Erythroblast (primary cell): ENCODE measurements at regions not wholly inside any gene's neighbourhood (a gene's known extent, or its start where the extent isn't known, plus 50 kb on each side); places are given as distances from the start of the nearest gene placed in this dataset.

Source experiments
- DNase-seq, 2 experiments: peaks; one replicate each; lab custom pipeline; 2025; lab: John Stamatoyannopoulos, UW
- GATA1 ChIP-seq: IDR thresholded peaks from 2 replicates; pipeline ENCODE4 v1.6.1; 2011; ENCODE audit warnings: low read depth, mild to moderate bottlenecking, control low read depth, low read length, moderate library complexity
- POLR2A ChIP-seq: IDR thresholded peaks from 2 replicates; pipeline ENCODE4 v1.6.1; 2011; ENCODE audit warnings: mild to moderate bottlenecking, low read length

GRCh38 chr10:47063858-47064257 lies 152.6 kb downstream of the PTPN20 start:
- no peak for TF ChIP-seq POLR2A
- no peak for TF ChIP-seq GATA1
- no peak for DNase-seq

- no peak for DNase-seq
- TF ChIP-seq POLR2A = no peak
- TF ChIP-seq GATA1 = no peak
Measured at GRCh38 chr10:47065903-47066302, 154.7 kb downstream of the PTPN20 start.

- no peak for TF ChIP-seq POLR2A
- DNase-seq = no peak
Measured at GRCh38 chr10:47067949-47068940, 157.0 kb downstream of the PTPN20 start.

- TF ChIP-seq POLR2A = no peak
- no peak for TF ChIP-seq GATA1
- no peak for DNase-seq
Measured at GRCh38 chr10:47070541-47070940, 159.3 kb downstream of the PTPN20 start.

GRCh38 chr10:47071891-47072290 lies 160.7 kb downstream of the PTPN20 start:
- TF ChIP-seq POLR2A (no peak), GATA1 (no peak)

GRCh38 chr10:47073967-47074366 lies 162.7 kb downstream of the PTPN20 start:
- TF ChIP-seq POLR2A (no peak), GATA1 (no peak)

More at GRCh38 chr10:47071891-47072290, 160.7 kb downstream of the PTPN20 start:
- DNase-seq = no peak

GRCh38 chr10:47076949-47077361 lies 165.7 kb downstream of the PTPN20 start:
- DNase-seq = no peak
- TF ChIP-seq POLR2A = no peak
- TF ChIP-seq GATA1 = no peak

More at GRCh38 chr10:47073967-47074366, 162.7 kb downstream of the PTPN20 start:
- no peak for DNase-seq

- DNase-seq = no peak
- TF ChIP-seq POLR2A (no peak), GATA1 (no peak)
Measured at GRCh38 chr10:47077386-47077785, 166.2 kb downstream of the PTPN20 start.

- no peak for DNase-seq
- TF ChIP-seq POLR2A (no peak), GATA1 (no peak)
Measured at GRCh38 chr10:47077941-47078340, 166.7 kb downstream of the PTPN20 start.

GRCh38 chr10:47078393-47079203 lies 167.4 kb downstream of the PTPN20 start:
- no peak for TF ChIP-seq POLR2A
- TF ChIP-seq GATA1 = no peak
- no peak for DNase-seq

- DNase-seq = no peak
- no peak for TF ChIP-seq POLR2A
- TF ChIP-seq GATA1 = no peak
Measured at GRCh38 chr10:47079204-47079580, 168.0 kb downstream of the PTPN20 start.

- no peak for DNase-seq
- TF ChIP-seq GATA1 (no peak), POLR2A (no peak)
Measured at GRCh38 chr10:47081264-47081663, 170.0 kb downstream of the PTPN20 start.

- DNase-seq = no peak
- no peak for TF ChIP-seq GATA1
- no peak for TF ChIP-seq POLR2A
Measured at GRCh38 chr10:47082055-47082784, 171.0 kb downstream of the PTPN20 start.
